ENCODE measurements at regions not wholly inside any gene's neighbourhood (a gene's known extent, or its start where the extent isn't known, plus 50 kb on each side); places are given as distances from the start of the nearest gene placed in this dataset.

DNA sequence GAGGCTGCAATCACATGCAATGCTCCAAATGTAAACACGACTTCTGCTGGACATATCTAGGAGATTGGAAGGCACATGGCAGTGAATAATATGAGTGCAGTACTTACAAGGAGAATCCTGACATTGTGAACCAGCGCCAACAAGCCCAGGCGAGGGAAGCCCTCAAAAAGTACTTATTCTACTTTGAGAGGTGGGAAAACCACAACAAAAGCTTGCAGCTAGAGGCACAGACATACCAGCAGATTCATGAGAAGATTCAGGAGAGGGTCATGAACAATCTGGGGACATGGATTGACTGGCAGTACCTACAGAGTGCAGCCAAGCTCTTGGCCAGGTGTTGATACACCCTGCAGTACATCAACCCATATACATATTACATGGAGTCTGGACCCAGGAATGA is 475.7 kb upstream of the CDH2 start:
- H3K36me3 ChIP-seq (ENCODE audit: control insufficient read depth, insufficient read depth, low read length): no peaks in the 10 kb centered on the region
- H3K27me3 ChIP-seq (ENCODE audit: control insufficient read depth, insufficient read depth, low read length): no peaks in the 10 kb centered on the region
- no peak for TF ChIP-seq EZH2 (IDR thresholded peaks at IDR 0.05; ENCODE audit: low read length, missing control alignments)
- TF ChIP-seq, protein P1, sequence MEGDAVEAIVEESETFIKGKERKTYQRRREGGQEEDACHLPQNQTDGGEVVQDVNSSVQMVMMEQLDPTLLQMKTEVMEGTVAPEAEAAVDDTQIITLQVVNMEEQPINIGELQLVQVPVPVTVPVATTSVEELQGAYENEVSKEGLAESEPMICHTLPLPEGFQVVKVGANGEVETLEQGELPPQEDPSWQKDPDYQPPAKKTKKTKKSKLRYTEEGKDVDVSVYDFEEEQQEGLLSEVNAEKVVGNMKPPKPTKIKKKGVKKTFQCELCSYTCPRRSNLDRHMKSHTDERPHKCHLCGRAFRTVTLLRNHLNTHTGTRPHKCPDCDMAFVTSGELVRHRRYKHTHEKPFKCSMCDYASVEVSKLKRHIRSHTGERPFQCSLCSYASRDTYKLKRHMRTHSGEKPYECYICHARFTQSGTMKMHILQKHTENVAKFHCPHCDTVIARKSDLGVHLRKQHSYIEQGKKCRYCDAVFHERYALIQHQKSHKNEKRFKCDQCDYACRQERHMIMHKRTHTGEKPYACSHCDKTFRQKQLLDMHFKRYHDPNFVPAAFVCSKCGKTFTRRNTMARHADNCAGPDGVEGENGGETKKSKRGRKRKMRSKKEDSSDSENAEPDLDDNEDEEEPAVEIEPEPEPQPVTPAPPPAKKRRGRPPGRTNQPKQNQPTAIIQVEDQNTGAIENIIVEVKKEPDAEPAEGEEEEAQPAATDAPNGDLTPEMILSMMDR (conservative IDR thresholded peaks at IDR 0.05 in 1 of 2, IDR thresholded peaks at IDR 0.05 in 1 of 2; ENCODE audit: low read depth in 1 of 2, low read length in 2 of 2): no peak
- H3K79me2 ChIP-seq (ENCODE audit: control insufficient read depth, insufficient read depth, low read length): no peaks in the 10 kb centered on the region
- H3K9ac ChIP-seq (ENCODE audit: insufficient read depth, low read length): no peak overlapping the region
- no peak overlapping the region for H3K4me2 ChIP-seq (ENCODE audit: extremely low read depth, insufficient read depth, low read length)
- H3K4me3 ChIP-seq (replicated peaks in 1 of 4; ENCODE audit: control extremely low read depth in 1 of 4, insufficient read depth in 1 of 4, low read depth in 3 of 4, low read length in 4 of 4): no peak overlapping the region
- H3K27ac ChIP-seq (ENCODE audit: insufficient read depth, low read length): no peak overlapping the region
- no peaks in the 10 kb centered on the region for H3K9me3 ChIP-seq (ENCODE audit: control insufficient read depth, insufficient read depth, low read depth, low read length)
- H2AFZ ChIP-seq (ENCODE audit: low read length): no peak overlapping the region
- H4K20me1 ChIP-seq (ENCODE audit: control insufficient read depth, extremely low read depth, insufficient read depth, low read length): no peaks in the 10 kb centered on the region
- no peaks in the 10 kb centered on the region for H3K4me1 ChIP-seq (ENCODE audit: control insufficient read depth, extremely low read depth, insufficient read depth, low read length)
- no peak for DNase-seq (ENCODE audit: low read depth in 2 of 2)

DNA sequence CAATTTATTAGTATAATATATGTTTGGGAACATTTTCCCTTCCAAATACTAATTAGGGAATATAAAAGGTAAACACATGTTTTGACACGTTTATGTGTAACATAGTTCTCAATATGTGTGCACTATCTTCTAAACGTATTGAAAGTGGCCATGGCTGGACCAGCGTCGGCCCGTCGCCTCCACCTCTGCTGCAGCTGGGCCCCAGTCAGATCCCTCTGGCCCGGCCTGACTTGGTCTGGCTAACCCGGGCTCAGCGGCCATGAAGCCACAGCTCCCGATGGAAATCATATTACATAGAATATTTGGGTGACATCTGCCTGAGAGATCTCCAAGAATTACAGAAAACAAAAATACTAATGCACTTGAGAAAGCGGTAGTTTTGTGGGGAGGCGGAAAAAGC is 474.4 kb upstream of the CDH2 start:
- H3K36me3 ChIP-seq (ENCODE audit: control insufficient read depth, insufficient read depth, low read length): no peaks in the 10 kb centered on the region
- DNase-seq (ENCODE audit: low read depth in 2 of 2): no peak
- H3K4me1 ChIP-seq (ENCODE audit: control insufficient read depth, extremely low read depth, insufficient read depth, low read length): no peaks in the 10 kb centered on the region
- H3K27ac ChIP-seq (ENCODE audit: insufficient read depth, low read length): no peak overlapping the region
- no peak overlapping the region for H3K4me2 ChIP-seq (ENCODE audit: extremely low read depth, insufficient read depth, low read length)
- no peaks in the 10 kb centered on the region for H4K20me1 ChIP-seq (ENCODE audit: control insufficient read depth, extremely low read depth, insufficient read depth, low read length)
- H3K79me2 ChIP-seq (ENCODE audit: control insufficient read depth, insufficient read depth, low read length): no peaks in the 10 kb centered on the region
- no peaks in the 10 kb centered on the region for H3K9me3 ChIP-seq (ENCODE audit: control insufficient read depth, insufficient read depth, low read depth, low read length)
- TF ChIP-seq, protein P1 (conservative IDR thresholded peaks at IDR 0.05 in 1 of 2, IDR thresholded peaks at IDR 0.05 in 1 of 2; ENCODE audit: low read depth in 1 of 2, low read length in 2 of 2): no peak
- TF ChIP-seq EZH2 (IDR thresholded peaks at IDR 0.05; ENCODE audit: low read length, missing control alignments): no peak
- H3K4me3 ChIP-seq (replicated peaks in 1 of 4; ENCODE audit: control extremely low read depth in 1 of 4, insufficient read depth in 1 of 4, low read depth in 3 of 4, low read length in 4 of 4): no peak overlapping the region
- H3K27me3 ChIP-seq (ENCODE audit: control insufficient read depth, insufficient read depth, low read length): no peaks in the 10 kb centered on the region
- no peak overlapping the region for H3K9ac ChIP-seq (ENCODE audit: insufficient read depth, low read length)
- H2AFZ ChIP-seq (ENCODE audit: low read length): no peak overlapping the region

DNA sequence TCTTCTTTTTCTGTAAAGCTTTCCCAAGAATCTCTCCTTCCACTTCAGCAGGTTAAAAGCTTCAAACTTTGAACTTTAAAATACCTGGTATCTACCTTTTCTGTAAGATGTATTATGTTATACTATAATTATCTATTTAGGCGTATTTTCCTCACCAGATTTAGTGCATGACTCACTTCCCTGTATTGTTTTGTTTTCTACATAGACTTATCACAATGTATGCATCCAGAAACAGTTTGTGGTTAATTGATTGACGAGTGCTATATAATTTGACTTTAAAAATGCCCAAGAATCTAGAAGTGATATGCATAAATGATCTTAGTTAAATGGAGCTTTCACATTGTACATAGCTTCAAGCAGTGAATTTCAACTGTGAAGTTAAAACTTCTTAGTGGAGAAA is 473.9 kb upstream of the CDH2 start:
- DNase-seq (ENCODE audit: low read depth in 2 of 2): peak in 1 of 2 donors; percentile 27
- Histone ChIP-seq H3K4me3 (replicated peaks in 1 of 4; ENCODE audit: control extremely low read depth in 1 of 4, insufficient read depth in 1 of 4, low read depth in 3 of 4, low read length in 4 of 4) (no peak overlapping the region), H3K9ac (ENCODE audit: insufficient read depth, low read length) (no peak overlapping the region), H3K4me2 (ENCODE audit: extremely low read depth, insufficient read depth, low read length) (no peak overlapping the region), H3K9me3 (ENCODE audit: control insufficient read depth, insufficient read depth, low read depth, low read length) (no peaks in the 10 kb centered on the region), H3K79me2 (ENCODE audit: control insufficient read depth, insufficient read depth, low read length) (no peaks in the 10 kb centered on the region), H3K27me3 (ENCODE audit: control insufficient read depth, insufficient read depth, low read length) (no peaks in the 10 kb centered on the region), H4K20me1 (ENCODE audit: control insufficient read depth, extremely low read depth, insufficient read depth, low read length) (no peaks in the 10 kb centered on the region), H3K27ac (ENCODE audit: insufficient read depth, low read length) (no peak overlapping the region), H3K36me3 (ENCODE audit: control insufficient read depth, insufficient read depth, low read length) (no peaks in the 10 kb centered on the region), H2AFZ (ENCODE audit: low read length) (no peak overlapping the region), H3K4me1 (ENCODE audit: control insufficient read depth, extremely low read depth, insufficient read depth, low read length) (no peaks in the 10 kb centered on the region)
- TF ChIP-seq, protein P1 (conservative IDR thresholded peaks at IDR 0.05 in 1 of 2, IDR thresholded peaks at IDR 0.05 in 1 of 2; ENCODE audit: low read depth in 1 of 2, low read length in 2 of 2): no peak
- TF ChIP-seq EZH2 (IDR thresholded peaks at IDR 0.05; ENCODE audit: low read length, missing control alignments): no peak

Measured in fibroblast of lung (primary cell).